Glutamatergic neuron (in vitro differentiated cells): ENCODE measurements at regions not wholly inside any gene's neighbourhood (a gene's known extent, or its start where the extent isn't known, plus 50 kb on each side); places are given as distances from the start of the nearest gene placed in this dataset.

Experiments used
- DNase-seq: peaks from one replicate; pipeline ENCODE4 v3.0.0; 2022
- H3K27ac Mint-ChIP-seq: one replicate; pipeline ENCODE4 v1.8.0; 2020; ENCODE audit warnings: mild to moderate bottlenecking, mixed read lengths, inconsistent platforms; ENCODE audit not compliant: unreplicated experiment
- H3K27me3 Mint-ChIP-seq: one replicate; pipeline ENCODE4 v1.8.0; 2020; ENCODE audit warnings: mild to moderate bottlenecking, moderate library complexity, mixed read lengths, inconsistent platforms; ENCODE audit not compliant: unreplicated experiment
- H3K36me3 Mint-ChIP-seq: one replicate; pipeline ENCODE4 v1.8.0; 2020; ENCODE audit warnings: mild to moderate bottlenecking, mixed read lengths, inconsistent platforms; ENCODE audit not compliant: unreplicated experiment
- H3K4me1 Mint-ChIP-seq: one replicate; pipeline ENCODE4 v1.8.0; 2020; ENCODE audit warnings: mild to moderate bottlenecking, low read depth, mixed read lengths, inconsistent platforms; ENCODE audit not compliant: unreplicated experiment
- H3K4me3 Mint-ChIP-seq: one replicate; pipeline ENCODE4 v1.8.0; 2020; ENCODE audit warnings: mild to moderate bottlenecking, mixed read lengths, inconsistent platforms; ENCODE audit not compliant: unreplicated experiment
- H3K9me3 Mint-ChIP-seq: one replicate; pipeline ENCODE4 v1.8.0; 2020; ENCODE audit warnings: mild to moderate bottlenecking, moderate library complexity, mixed read lengths, inconsistent platforms; ENCODE audit not compliant: unreplicated experiment
- TF ChIP-seq, protein P1 (sequence below): fragments of 200-600 bp; sonication (generic); IDR thresholded peaks from one replicate; pipeline ENCODE4 v1.5.0; 2021; ENCODE audit not compliant: partially characterized antibody, unreplicated experiment

GRCh38 chr7:36015733-36016132 lies 137.3 kb upstream of the EEPD1 start:
- H3K9me3 Mint-ChIP-seq, result peaks cover 9% of the 10 kb centered on the region
- TF ChIP-seq, protein P1, sequence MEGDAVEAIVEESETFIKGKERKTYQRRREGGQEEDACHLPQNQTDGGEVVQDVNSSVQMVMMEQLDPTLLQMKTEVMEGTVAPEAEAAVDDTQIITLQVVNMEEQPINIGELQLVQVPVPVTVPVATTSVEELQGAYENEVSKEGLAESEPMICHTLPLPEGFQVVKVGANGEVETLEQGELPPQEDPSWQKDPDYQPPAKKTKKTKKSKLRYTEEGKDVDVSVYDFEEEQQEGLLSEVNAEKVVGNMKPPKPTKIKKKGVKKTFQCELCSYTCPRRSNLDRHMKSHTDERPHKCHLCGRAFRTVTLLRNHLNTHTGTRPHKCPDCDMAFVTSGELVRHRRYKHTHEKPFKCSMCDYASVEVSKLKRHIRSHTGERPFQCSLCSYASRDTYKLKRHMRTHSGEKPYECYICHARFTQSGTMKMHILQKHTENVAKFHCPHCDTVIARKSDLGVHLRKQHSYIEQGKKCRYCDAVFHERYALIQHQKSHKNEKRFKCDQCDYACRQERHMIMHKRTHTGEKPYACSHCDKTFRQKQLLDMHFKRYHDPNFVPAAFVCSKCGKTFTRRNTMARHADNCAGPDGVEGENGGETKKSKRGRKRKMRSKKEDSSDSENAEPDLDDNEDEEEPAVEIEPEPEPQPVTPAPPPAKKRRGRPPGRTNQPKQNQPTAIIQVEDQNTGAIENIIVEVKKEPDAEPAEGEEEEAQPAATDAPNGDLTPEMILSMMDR, result no peak
- DNase-seq, result no peak
- H3K4me1 Mint-ChIP-seq, result peaks cover 13% of the 10 kb centered on the region
- H3K4me3 Mint-ChIP-seq, result no peak overlapping the region
- H3K27me3 Mint-ChIP-seq, result peaks cover 4% of the 10 kb centered on the region
- peaks cover 7% of the 10 kb centered on the region for H3K36me3 Mint-ChIP-seq
- H3K27ac Mint-ChIP-seq, result no peak overlapping the region

- Mint-ChIP-seq H3K36me3 (peaks cover 7% of the 10 kb centered on the region), H3K9me3 (peaks cover 5% of the 10 kb centered on the region), H3K4me1 (peaks cover 5% of the 10 kb centered on the region), H3K27ac (no peak overlapping the region), H3K4me3 (no peak overlapping the region), H3K27me3 (no peaks in the 10 kb centered on the region)
- TF ChIP-seq, protein P1, result no peak
- DNase-seq, result no peak
These were observed 136.4 kb upstream of the EEPD1 start for GRCh38 chr7:36016648-36017047.

- Mint-ChIP-seq H3K36me3 (peaks cover 7% of the 10 kb centered on the region), H3K27me3 (no peaks in the 10 kb centered on the region), H3K4me3 (no peak overlapping the region), H3K4me1 (peaks cover 4% of the 10 kb centered on the region), H3K27ac (no peak overlapping the region), H3K9me3 (peaks cover 5% of the 10 kb centered on the region)
- TF ChIP-seq, protein P1, result no peak
- no peak for DNase-seq
These were observed 135.9 kb upstream of the EEPD1 start for GRCh38 chr7:36017111-36017510.

- TF ChIP-seq, protein P1, result no peak
These were observed 134.1 kb upstream of the EEPD1 start for GRCh38 chr7:36018816-36019484.

DNA sequence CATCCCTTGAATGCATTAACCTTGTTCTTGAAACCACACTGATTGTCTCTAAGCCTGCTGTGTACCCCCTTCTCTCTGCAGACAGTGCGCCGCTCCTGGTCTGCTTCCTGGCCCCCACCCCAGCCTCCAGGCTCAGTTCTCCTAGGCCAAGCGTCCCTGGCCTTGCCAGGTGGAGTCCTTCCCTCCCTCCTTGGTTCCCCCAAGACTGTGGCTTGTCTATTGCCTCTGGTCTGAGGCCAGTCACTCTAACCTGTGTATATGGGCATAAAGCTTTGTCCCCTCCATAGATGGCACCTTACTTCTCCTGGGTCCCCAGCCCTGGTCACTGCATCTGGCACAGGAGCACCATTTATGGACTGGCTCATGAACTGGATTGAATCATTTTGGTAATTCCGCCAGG lies 133.5 kb upstream of the EEPD1 start:
- Mint-ChIP-seq H3K9me3 (peaks cover 5% of the 10 kb centered on the region), H3K4me1 (peaks cover 7% of the 10 kb centered on the region), H3K27me3 (no peaks in the 10 kb centered on the region), H3K4me3 (no peak overlapping the region), H3K27ac (no peak overlapping the region), H3K36me3 (peaks cover 7% of the 10 kb centered on the region)
- TF ChIP-seq, protein P1, result no peak
- no peak for DNase-seq

More at GRCh38 chr7:36018816-36019484, 134.1 kb upstream of the EEPD1 start:
- Mint-ChIP-seq H3K4me3 (no peak overlapping the region), H3K36me3 (peaks cover 7% of the 10 kb centered on the region), H3K4me1 (peaks cover 4% of the 10 kb centered on the region), H3K9me3 (peaks cover 5% of the 10 kb centered on the region), H3K27ac (no peak overlapping the region), H3K27me3 (no peaks in the 10 kb centered on the region)
- DNase-seq, result no peak
